HG02642 (cell line): ENCODE measurements at regions not wholly inside any gene's neighbourhood (a gene's known extent, or its start where the extent isn't known, plus 50 kb on each side); places are given as distances from the start of the nearest gene placed in this dataset.
"Not testable (repeated sequence)": the region's sequence is repeated elsewhere in the genome, so short reads cannot be mapped to it uniquely, and the experiment has no call there.

Experiments used
- ATAC-seq: cut with Tn5 transposase; IDR thresholded peaks from one replicate; pipeline ENCODE4 v1.9.1; 2021; ENCODE audit warnings: mild to moderate bottlenecking; ENCODE audit not compliant: unreplicated experiment, poor library complexity

- no peak for ATAC-seq
Observed at GRCh38 chr4:118585015-118585414, 100.2 kb upstream of the METTL14 start.

GRCh38 chr4:118586357-118586790 is 98.8 kb upstream of the METTL14 start:
- no peak for ATAC-seq

GRCh38 chr4:118587116-118587831 is 97.9 kb upstream of the METTL14 start:
- no peak for ATAC-seq

- no peak for ATAC-seq
Observed at GRCh38 chr4:118587946-118588345, 97.2 kb upstream of the METTL14 start.

GRCh38 chr4:118589471-118590055 is 95.6 kb upstream of the METTL14 start:
- ATAC-seq: no peak

- peak; percentile 99 for ATAC-seq
Observed at GRCh38 chr4:118591339-118592046, 93.7 kb upstream of the METTL14 start.

- not testable (repeated sequence) for ATAC-seq
Observed at GRCh38 chr4:118592289-118592688, 92.9 kb upstream of the METTL14 start.

- not testable (repeated sequence) for ATAC-seq
Observed at GRCh38 chr4:118595883-118596282, 89.3 kb upstream of the METTL14 start.

- not testable (repeated sequence) for ATAC-seq
Observed at GRCh38 chr4:118625097-118625496, 60.1 kb upstream of the METTL14 start.

GRCh38 chr4:118629697-118630096 is 55.5 kb upstream of the METTL14 start:
- ATAC-seq: not testable (repeated sequence)

GRCh38 chr4:118630897-118631296 is 54.3 kb upstream of the METTL14 start:
- not testable (repeated sequence) for ATAC-seq

- ATAC-seq: not testable (repeated sequence)
Observed at GRCh38 chr4:118631321-118632050, 53.7 kb upstream of the METTL14 start.

GRCh38 chr4:118633476-118633875 is 51.7 kb upstream of the METTL14 start:
- ATAC-seq: not testable (repeated sequence)

GRCh38 chr4:118634126-118634875 is 50.9 kb upstream of the METTL14 start:
- ATAC-seq: not testable (repeated sequence)
